ENCODE measurements at regions not wholly inside any gene's neighbourhood (a gene's known extent, or its start where the extent isn't known, plus 50 kb on each side); places are given as distances from the start of the nearest gene placed in this dataset.
"Not testable (repeated sequence)": the region's sequence is repeated elsewhere in the genome, so short reads cannot be mapped to it uniquely, and the experiment has no call there.

- DNase-seq: no peak
- Histone ChIP-seq H3K4me1 (no peaks in the 10 kb centered on the region), H3K36me3 (ENCODE audit: low read depth, missing control alignments) (no peaks in the 10 kb centered on the region), H3K27ac (no peak overlapping the region), H3K9me3 (no peaks in the 10 kb centered on the region), H3K27me3 (no peaks in the 10 kb centered on the region), H3K4me3 (no peak overlapping the region)
- intact Hi-C loops (cut with DNase I; ENCODE audit: low total_unique reads): no loop called here
- TF ChIP-seq CTCF (IDR thresholded peaks at IDR 0.05) (no peak), POLR2A (IDR thresholded peaks at IDR 0.05) (no peak)
- WGBS, 2 donors: 81 to 85% methylated on average over 2 of the region's 2 CpGs
These were observed 246.3 kb downstream of the FNDC1 start for GRCh38 chr6:159415540-159415939.

- Histone ChIP-seq H3K36me3 (ENCODE audit: low read depth, missing control alignments) (no peaks in the 10 kb centered on the region), H3K9me3 (no peaks in the 10 kb centered on the region), H3K4me3 (no peak overlapping the region), H3K27me3 (no peaks in the 10 kb centered on the region), H3K27ac (no peak overlapping the region), H3K4me1 (no peaks in the 10 kb centered on the region)
- TF ChIP-seq CTCF (IDR thresholded peaks at IDR 0.05): no peak
- TF ChIP-seq POLR2A (IDR thresholded peaks at IDR 0.05): no peak
- WGBS, 2 donors: 75 to 84% methylated on average over 2 of the region's 2 CpGs
- intact Hi-C loops (cut with DNase I; ENCODE audit: low total_unique reads): no loop called here
- no peak for DNase-seq
These were observed 245.5 kb downstream of the FNDC1 start for GRCh38 chr6:159414711-159415110.

GRCh38 chr6:159407211-159407780 lies 238.1 kb downstream of the FNDC1 start:
- H3K9me3 ChIP-seq; H3K4me3 ChIP-seq; H3K27me3 ChIP-seq; H3K4me1 ChIP-seq; DNase-seq; H3K27ac ChIP-seq; H3K36me3 ChIP-seq (ENCODE audit: low read depth, missing control alignments); intact Hi-C loops (cut with DNase I; ENCODE audit: low total_unique reads): not testable (repeated sequence)
- WGBS, 2 donors: 70 to 81% methylated on average over 2 to 39 of the region's 41 CpGs

GRCh38 chr6:159404296-159404695 lies 235.1 kb downstream of the FNDC1 start:
- H3K27ac ChIP-seq: no peak overlapping the region
- no peaks in the 10 kb centered on the region for H3K9me3 ChIP-seq
- no peaks in the 10 kb centered on the region for H3K4me1 ChIP-seq
- H3K4me3 ChIP-seq: no peak overlapping the region
- 59 to 74% methylated on average over 2 of the region's 2 CpGs for WGBS, 2 donors
- no peaks in the 10 kb centered on the region for H3K36me3 ChIP-seq (ENCODE audit: low read depth, missing control alignments)
- TF ChIP-seq POLR2A (IDR thresholded peaks at IDR 0.05) (no peak), CTCF (IDR thresholded peaks at IDR 0.05) (no peak)
- no peaks in the 10 kb centered on the region for H3K27me3 ChIP-seq
- no peak for DNase-seq
- intact Hi-C loops (cut with DNase I; ENCODE audit: low total_unique reads): no loop called here

- no peak overlapping the region for H3K27ac ChIP-seq
- H3K36me3 ChIP-seq (ENCODE audit: low read depth, missing control alignments): no peaks in the 10 kb centered on the region
- DNase-seq: no peak
- WGBS, 2 donors: 89 to 90% methylated on average over 7 of the region's 7 CpGs
- no peaks in the 10 kb centered on the region for H3K4me1 ChIP-seq
- no peak overlapping the region for H3K4me3 ChIP-seq
- TF ChIP-seq CTCF (IDR thresholded peaks at IDR 0.05) (no peak), POLR2A (IDR thresholded peaks at IDR 0.05) (no peak)
- no peaks in the 10 kb centered on the region for H3K9me3 ChIP-seq
- no peaks in the 10 kb centered on the region for H3K27me3 ChIP-seq
- intact Hi-C loops (cut with DNase I; ENCODE audit: low total_unique reads): no loop called here
These were observed 231.6 kb downstream of the FNDC1 start for GRCh38 chr6:159400826-159401225.
